Esophagus muscularis mucosa (tissue), 4 donors: ENCODE measurements at regions not wholly inside any gene's neighbourhood (a gene's known extent, or its start where the extent isn't known, plus 50 kb on each side); places are given as distances from the start of the nearest gene placed in this dataset.

Experiments
- EP300 ChIP-seq: sonication (generic); formaldehyde crosslinking; IDR thresholded peaks from one replicate; pipeline ENCODE4 v1.6.1; 2017; ENCODE audit warnings: antibody characterized with exemption
- POLR2A ChIP-seq: fragments of 450-650 bp; IDR thresholded peaks from one replicate; pipeline ENCODE4 v1.6.1; 2017; ENCODE audit warnings: antibody characterized with exemption, moderate library complexity, mild to moderate bottlenecking, low read depth
- POLR2AphosphoS5 ChIP-seq, 2 donors: sonication (generic); formaldehyde crosslinking; IDR thresholded peaks; one replicate each; pipeline ENCODE4 v1.6.1; 2017; ENCODE audit warnings: antibody characterized with exemption in 2 of 2
- TF ChIP-seq, protein P1 (sequence below), 3 experiments: fragments of 200-600 bp in 2 of 3; fragments of 450-650 bp in 1 of 3; sonication (generic) in 2 of 3; IDR thresholded peaks; one replicate each; pipeline ENCODE4 v1.5.1; 2017 to 2019; ENCODE audit warnings: antibody characterized with exemption in 3 of 3, mild to moderate bottlenecking in 2 of 3, moderate library complexity in 1 of 3

DNA sequence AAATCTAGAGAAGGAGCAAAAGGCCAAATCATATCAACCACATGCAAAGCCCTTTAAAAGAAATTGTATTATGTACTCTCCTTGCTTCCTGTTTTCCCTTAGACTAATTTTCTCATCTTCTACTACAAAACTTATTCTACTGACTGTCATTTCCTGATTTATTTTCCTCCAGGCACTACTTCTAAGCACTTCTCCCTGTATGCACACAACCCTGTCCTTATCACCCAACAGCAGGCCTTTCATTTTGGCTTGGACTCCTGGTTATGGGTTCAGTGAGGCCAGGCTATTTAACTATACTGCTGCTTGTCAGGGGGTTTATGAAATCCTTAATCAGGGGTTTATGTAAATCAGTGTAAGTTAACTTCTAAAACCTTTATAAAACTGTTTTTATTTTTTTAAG is 205.1 kb upstream of the FAM98A start:
- TF ChIP-seq POLR2A, result no peak
- TF ChIP-seq, protein P1, sequence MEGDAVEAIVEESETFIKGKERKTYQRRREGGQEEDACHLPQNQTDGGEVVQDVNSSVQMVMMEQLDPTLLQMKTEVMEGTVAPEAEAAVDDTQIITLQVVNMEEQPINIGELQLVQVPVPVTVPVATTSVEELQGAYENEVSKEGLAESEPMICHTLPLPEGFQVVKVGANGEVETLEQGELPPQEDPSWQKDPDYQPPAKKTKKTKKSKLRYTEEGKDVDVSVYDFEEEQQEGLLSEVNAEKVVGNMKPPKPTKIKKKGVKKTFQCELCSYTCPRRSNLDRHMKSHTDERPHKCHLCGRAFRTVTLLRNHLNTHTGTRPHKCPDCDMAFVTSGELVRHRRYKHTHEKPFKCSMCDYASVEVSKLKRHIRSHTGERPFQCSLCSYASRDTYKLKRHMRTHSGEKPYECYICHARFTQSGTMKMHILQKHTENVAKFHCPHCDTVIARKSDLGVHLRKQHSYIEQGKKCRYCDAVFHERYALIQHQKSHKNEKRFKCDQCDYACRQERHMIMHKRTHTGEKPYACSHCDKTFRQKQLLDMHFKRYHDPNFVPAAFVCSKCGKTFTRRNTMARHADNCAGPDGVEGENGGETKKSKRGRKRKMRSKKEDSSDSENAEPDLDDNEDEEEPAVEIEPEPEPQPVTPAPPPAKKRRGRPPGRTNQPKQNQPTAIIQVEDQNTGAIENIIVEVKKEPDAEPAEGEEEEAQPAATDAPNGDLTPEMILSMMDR (IDR thresholded peaks at IDR 0.05), result no peak
- no peak for TF ChIP-seq POLR2AphosphoS5 (IDR thresholded peaks at IDR 0.05)
- TF ChIP-seq EP300, result no peak
